EL (cell line): ENCODE measurements at regions not wholly inside any gene's neighbourhood (a gene's known extent, or its start where the extent isn't known, plus 50 kb on each side); places are given as distances from the start of the nearest gene placed in this dataset.
"Not testable (repeated sequence)": the region's sequence is repeated elsewhere in the genome, so short reads cannot be mapped to it uniquely, and the experiment has no call there.

Source experiments
- DNase-seq: peaks from one replicate; pipeline ENCODE4 v3.0.0-alpha.2; 2016

DNA sequence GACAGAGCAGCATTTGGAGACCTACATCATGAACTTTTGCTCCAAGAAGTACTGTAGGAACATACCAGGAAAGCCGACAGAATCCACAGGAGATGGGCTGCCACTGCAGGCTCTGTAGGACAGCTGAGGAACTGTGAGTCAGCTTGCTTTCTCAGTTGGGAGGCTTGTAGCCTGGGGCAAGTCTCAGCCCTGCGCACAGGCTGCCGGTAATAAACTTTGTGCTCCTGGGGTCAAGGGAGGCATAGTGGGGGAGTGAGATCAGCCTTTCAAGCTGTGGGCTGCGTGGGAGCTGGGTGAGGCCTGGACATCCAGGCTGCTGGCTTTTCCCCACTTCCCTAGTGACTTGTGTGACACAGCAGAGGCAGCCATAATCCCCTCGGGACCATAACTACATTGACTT lies 718.0 kb upstream of the CDH10 start:
- no peak for DNase-seq

DNA sequence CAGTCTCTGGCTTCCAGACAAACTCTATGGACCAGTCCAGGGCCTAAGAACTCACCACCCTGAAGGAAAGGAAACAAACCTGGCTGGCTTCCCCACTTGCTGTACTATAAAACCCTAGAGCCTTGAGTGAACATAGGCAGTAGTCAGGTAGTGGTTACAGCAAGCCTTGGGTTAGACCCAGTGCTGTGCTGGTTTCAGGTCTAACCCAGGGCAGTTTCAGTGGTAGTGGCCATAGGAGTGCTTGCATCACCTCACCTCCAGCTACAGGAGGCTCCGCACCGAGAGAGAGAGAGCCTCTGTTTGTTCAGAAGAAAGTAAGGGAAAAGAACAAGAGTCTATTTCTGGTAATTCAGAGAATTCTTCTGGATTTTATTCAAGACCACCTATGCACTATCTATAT lies 714.1 kb upstream of the CDH10 start:
- no peak for DNase-seq

DNA sequence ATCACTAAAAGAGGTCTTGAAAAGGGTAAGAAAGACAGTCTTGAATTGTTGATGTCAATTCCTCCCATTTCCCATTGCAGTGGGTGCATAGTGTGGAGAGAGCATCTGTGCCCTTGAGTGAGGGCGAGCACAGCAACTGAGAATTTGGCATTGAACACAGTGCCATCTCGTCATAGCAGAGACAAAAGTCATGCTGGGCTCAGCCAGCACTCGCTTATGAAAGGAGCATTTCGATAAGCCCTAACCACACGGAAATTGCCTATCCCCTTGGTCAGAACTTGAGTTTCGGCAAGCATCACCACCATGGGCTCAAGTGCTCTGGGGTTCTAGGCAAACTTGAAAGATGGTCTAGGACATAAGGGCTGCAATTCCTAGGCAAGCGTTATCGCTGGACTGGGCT lies 712.8 kb upstream of the CDH10 start:
- DNase-seq = no peak

GRCh38 chr5:25349746-25350145 lies 705.0 kb upstream of the CDH10 start:
- no peak for DNase-seq

GRCh38 chr5:25345240-25345771 lies 700.5 kb upstream of the CDH10 start:
- DNase-seq = no peak

- DNase-seq = no peak
Observed at GRCh38 chr5:25339541-25339940, 694.8 kb upstream of the CDH10 start.

GRCh38 chr5:25334350-25334749 lies 689.6 kb upstream of the CDH10 start:
- no peak for DNase-seq

DNA sequence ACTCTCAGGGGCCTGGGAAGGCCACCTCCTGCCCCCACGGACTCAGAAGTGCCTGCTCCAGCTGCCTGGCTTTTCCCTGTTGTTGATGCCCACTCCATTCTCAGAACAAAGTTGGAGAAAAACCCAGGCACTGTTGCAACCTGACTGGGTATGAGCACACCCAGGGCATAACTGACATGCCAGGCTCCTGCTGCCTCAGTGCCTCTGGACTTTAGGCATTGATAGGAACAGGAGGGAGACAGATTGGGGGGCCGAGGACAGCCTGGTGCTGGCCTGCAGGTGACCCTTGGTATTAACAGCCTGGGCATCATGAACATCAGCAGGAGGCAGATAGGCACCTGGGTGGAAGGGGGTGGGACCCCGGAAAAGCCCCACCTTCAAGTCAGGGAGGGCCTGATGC lies 685.9 kb upstream of the CDH10 start:
- no peak for DNase-seq

DNA sequence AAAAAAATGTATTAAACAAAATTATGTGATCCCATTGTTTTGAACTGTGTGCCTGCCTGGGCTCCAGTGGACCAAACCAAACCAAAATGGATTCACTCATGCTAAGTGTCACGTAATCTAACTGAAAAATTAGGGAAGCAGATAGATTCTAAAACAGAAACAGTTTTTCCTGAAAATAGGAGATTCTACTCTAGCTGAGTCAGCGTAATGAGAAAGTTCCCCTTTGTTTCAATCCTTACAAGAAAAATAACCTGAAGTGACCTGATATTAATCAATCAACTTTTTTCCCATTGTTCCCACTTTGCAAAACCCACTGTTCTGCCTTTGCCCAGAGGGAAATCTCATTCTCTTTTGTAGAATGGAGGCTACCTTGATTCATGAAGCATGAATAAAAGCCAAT lies 682.4 kb upstream of the CDH10 start:
- DNase-seq = no peak

DNA sequence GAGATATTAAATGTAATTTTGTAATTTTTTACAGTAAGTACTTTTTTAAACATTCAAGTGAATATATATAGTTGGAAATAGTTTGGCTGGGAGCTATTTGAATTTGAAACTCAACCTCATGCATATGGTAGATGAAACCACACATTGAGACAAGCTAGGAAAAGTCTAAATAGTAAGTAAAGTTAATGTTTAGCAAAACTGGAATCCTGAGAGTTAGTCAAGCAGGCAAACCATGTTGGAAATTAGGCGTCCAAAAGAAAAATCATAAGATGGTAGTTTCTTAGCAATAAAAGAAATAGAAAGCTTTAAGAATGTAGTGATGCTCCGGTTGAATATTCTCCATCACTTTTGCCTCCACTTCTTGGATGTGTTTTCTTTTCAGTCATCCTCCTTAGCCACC lies 657.1 kb upstream of the CDH10 start:
- DNase-seq = no peak

DNA sequence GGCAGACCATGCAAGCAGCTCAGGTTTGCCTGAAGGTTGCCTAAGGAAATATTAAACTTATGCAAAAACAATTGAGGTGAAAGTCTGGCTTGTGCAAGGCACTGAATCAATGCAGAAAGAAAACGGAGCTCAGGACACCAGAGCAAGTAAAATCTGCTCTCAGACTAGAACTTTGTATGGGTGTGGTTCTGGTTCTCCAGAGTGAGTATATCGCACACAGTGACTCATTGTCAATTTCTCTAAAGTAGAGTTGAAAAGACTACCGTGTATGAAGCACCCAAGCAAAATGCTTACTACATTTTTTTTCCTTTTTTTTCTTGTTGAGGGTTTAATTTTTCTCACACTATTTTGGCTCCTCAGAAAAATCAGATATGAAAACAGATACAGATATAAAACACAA lies 650.3 kb upstream of the CDH10 start:
- no peak for DNase-seq

DNA sequence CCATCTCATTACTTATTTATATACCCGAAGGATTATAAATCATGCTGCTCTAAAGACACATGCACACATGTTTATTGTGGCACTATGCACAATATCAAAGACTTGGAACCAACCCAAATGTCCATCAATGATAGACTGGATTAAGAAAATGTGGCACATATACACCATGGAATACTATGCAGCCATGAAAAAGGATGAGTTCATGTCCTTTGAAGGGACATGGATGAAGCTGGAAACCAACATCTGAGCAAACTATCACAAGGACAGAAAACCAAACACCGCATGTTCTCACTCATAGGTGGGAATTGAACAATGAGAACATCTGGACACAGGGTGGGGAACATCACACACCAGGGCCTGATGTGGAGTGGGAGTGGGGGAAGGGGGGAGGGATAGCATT lies 645.0 kb upstream of the CDH10 start:
- not testable (repeated sequence) for DNase-seq

DNA sequence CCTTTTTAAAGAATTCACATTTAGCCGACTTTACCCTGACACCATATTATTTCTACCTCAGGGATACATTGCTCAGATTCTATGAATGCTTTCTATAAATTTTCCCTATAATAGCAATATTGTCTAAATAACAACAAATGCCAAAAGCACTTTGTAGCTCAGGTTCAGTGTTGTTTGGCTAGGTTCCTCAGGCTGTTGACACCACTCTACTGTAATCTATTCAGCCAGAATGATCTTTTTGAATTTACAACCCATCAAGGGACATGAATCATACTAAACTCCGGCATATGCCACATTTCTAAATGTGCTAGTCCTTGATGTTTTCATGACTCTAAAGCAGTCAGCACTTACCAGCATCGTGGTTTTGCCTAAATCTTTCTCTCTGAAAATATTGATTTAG lies 641.5 kb upstream of the CDH10 start:
- no peak for DNase-seq

GRCh38 chr5:25285136-25285535 lies 640.4 kb upstream of the CDH10 start:
- DNase-seq = no peak

- not testable (repeated sequence) for DNase-seq
Observed at GRCh38 chr5:25263507-25263906, 618.7 kb upstream of the CDH10 start.

GRCh38 chr5:25262221-25262620 lies 617.4 kb upstream of the CDH10 start:
- DNase-seq = no peak

DNA sequence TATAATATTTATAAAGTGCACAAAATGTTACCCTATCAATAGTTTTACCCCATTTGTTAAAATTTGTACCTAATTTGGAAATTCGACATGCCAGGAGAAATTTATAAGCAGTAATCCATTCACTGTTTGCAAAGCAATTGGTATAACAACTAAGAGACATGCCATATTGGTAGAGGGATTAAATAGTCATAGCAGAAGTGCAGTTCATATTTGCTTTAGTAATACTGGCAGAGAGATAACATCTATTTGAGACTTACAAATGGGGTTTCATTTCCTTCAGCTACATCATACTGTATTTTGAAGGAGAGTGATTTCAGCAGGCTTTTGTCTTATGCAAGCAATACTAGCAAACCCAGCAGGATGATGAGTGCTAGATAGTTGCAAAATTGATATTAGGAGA lies 610.4 kb upstream of the CDH10 start:
- DNase-seq = no peak

DNA sequence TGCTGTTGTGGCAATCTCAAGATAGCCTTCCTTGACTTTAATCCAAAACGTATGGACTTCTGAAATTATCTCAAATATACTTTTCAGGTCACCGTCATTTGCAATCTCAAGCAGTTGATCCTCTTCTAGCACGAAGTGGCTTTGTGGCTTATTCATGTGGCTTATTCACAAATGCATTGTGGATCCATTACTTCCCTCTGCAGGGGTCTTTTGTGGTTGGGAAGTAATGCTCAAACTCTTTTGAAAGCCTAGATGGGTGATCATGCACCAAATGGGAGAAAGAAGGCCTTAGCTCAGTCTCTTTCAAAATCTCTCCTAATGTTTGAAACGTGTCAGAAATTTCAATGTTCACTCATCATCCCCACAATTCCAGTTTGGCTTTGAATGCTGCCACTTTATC lies 597.2 kb upstream of the CDH10 start:
- no peak for DNase-seq

- not testable (repeated sequence) for DNase-seq
Observed at GRCh38 chr5:25238720-25239119, 593.9 kb upstream of the CDH10 start.

- DNase-seq = no peak
Observed at GRCh38 chr5:25224316-25224982, 579.7 kb upstream of the CDH10 start.

DNA sequence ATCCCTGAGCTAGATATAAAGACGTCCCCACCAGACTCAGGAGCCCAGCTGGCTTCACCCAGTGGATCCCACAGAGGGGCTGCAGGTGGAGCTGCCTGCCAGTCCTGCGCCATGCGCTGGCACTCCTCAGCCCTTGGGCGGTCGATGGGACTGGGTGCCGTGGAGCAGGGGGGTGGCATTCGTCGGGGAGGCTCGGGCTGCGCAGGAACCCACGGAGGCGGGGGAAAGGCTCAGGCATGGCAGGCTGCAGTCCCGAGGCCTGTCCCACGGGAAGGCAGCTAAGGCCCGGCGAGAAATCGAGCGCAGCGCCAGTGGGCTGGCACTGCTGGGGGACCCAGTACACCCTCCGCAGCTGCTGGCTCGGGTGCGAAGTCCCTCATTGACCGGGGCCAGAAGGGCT lies 555.1 kb upstream of the CDH10 start:
- DNase-seq = not testable (repeated sequence)

GRCh38 chr5:25190521-25191000 lies 545.8 kb upstream of the CDH10 start:
- no peak for DNase-seq

DNA sequence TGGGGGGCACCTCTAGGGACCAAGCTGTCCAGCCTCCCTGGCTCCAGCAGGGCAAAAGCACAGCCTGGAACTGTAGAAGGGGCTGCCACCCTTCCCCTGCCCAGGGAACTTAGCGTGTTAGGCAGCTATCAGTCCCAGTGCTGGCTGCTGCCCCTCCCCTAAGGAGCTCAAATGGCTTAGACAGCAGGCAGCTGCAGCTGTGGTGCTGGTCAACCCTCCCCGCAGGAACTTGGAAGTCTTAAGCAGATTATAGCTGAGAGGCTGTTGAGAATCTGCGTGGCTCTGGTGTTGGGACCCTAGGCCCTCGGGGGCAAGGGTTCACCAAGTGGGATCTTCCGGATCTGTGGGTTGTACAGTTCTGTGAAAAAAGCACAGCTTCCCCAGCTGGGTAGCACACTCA lies 536.5 kb upstream of the CDH10 start:
- no peak for DNase-seq

GRCh38 chr5:25162616-25163015 lies 517.8 kb upstream of the CDH10 start:
- not testable (repeated sequence) for DNase-seq

DNA sequence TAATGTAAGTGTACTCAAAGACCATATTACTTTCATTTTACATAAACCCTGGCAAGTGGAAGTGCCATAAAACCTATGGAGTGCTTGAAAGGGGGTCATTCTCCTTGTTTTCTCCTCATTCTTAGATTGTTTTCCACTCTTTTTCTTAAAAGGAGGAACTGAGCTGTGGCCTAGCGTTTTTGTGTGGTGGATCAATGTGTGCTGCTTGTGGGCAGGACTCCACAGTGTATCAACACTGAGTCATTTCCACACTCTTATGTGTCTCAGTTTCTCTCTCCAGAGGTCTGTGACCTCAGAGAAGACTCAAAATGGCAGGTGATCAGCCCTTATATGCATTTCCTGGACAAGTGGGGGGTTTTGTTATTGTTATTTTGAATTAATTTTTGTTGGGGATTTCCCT lies 516.1 kb upstream of the CDH10 start:
- no peak for DNase-seq
